ENCODE measurements at regions not wholly inside any gene's neighbourhood (a gene's known extent, or its start where the extent isn't known, plus 50 kb on each side); places are given as distances from the start of the nearest gene placed in this dataset.

GRCh38 chr2:34368304-34368703, 769.2 kb upstream of the FAM98A start:
- Histone ChIP-seq H3K36me3 (ENCODE audit: insufficient read depth, low read length) (no peaks in the 10 kb centered on the region), H3K27ac (ENCODE audit: low read depth, low read length) (no peak overlapping the region), H3K27me3 (ENCODE audit: insufficient read depth, low read length) (no peaks in the 10 kb centered on the region), H3K4me3 (ENCODE audit: low read length in 2 of 2) (no peak overlapping the region), H3K4me1 (ENCODE audit: insufficient read depth, low read length) (no peaks in the 10 kb centered on the region), H3K9me3 (ENCODE audit: control insufficient read depth in 1 of 2, low read length in 2 of 2) (no peaks in the 10 kb centered on the region)
- ChIA-PET CTCF (ENCODE audit: partially characterized antibody) (no interaction called here), POLR2A (ENCODE audit: partially characterized antibody) (no interaction called here)
- peaks cover 0 to 6% (median 2%) of the 10 kb centered on the region in 8 donors for H3K9me3 Mint-ChIP-seq
- no peak overlapping the region for H3K27ac Mint-ChIP-seq
- no peaks in the 10 kb centered on the region for H3K27me3 Mint-ChIP-seq
- no peaks in the 10 kb centered on the region for H3K36me3 Mint-ChIP-seq
- intact Hi-C loops (cut with micrococcal nuclease) = no loop called here
- H3K4me3 Mint-ChIP-seq = no peak overlapping the region
- H3K4me1 Mint-ChIP-seq = no peaks in the 10 kb centered on the region
- no peak for DNase-seq

- Histone ChIP-seq H3K4me3 (ENCODE audit: low read length in 2 of 2) (no peak overlapping the region), H3K9me3 (ENCODE audit: control insufficient read depth in 1 of 2, low read length in 2 of 2) (no peaks in the 10 kb centered on the region), H3K27me3 (ENCODE audit: insufficient read depth, low read length) (no peaks in the 10 kb centered on the region), H3K36me3 (ENCODE audit: insufficient read depth, low read length) (no peaks in the 10 kb centered on the region), H3K27ac (ENCODE audit: low read depth, low read length) (no peak overlapping the region), H3K4me1 (ENCODE audit: insufficient read depth, low read length) (no peaks in the 10 kb centered on the region)
- ChIA-PET CTCF (ENCODE audit: partially characterized antibody) (no interaction called here), POLR2A (ENCODE audit: partially characterized antibody) (no interaction called here)
- DNase-seq = no peak
- intact Hi-C loops (cut with micrococcal nuclease) = no loop called here
- H3K4me3 Mint-ChIP-seq = no peak overlapping the region
- no peak overlapping the region for H3K27ac Mint-ChIP-seq
- H3K36me3 Mint-ChIP-seq = no peaks in the 10 kb centered on the region
- peaks cover 0 to 6% (median under 1%) of the 10 kb centered on the region in 8 donors for H3K9me3 Mint-ChIP-seq
- H3K27me3 Mint-ChIP-seq = no peaks in the 10 kb centered on the region
- H3K4me1 Mint-ChIP-seq = no peaks in the 10 kb centered on the region
Observed at GRCh38 chr2:34365932-34366331, 766.8 kb upstream of the FAM98A start.

GRCh38 chr2:34365512-34365911, 766.4 kb upstream of the FAM98A start:
- intact Hi-C loops (cut with micrococcal nuclease) = no loop called here
- H3K9me3 Mint-ChIP-seq = peaks cover 0 to 6% (median under 1%) of the 10 kb centered on the region in 8 donors

GRCh38 chr2:34353509-34354113, 754.5 kb upstream of the FAM98A start:
- DNase-seq = no peak
- Histone ChIP-seq H3K27me3 (ENCODE audit: insufficient read depth, low read length) (no peaks in the 10 kb centered on the region), H3K4me1 (ENCODE audit: insufficient read depth, low read length) (no peaks in the 10 kb centered on the region), H3K36me3 (ENCODE audit: insufficient read depth, low read length) (no peaks in the 10 kb centered on the region), H3K9me3 (ENCODE audit: control insufficient read depth in 1 of 2, low read length in 2 of 2) (no peaks in the 10 kb centered on the region), H3K4me3 (ENCODE audit: low read length in 2 of 2) (no peak overlapping the region), H3K27ac (ENCODE audit: low read depth, low read length) (no peak overlapping the region)
- H3K4me3 Mint-ChIP-seq = no peak overlapping the region
- H3K27ac Mint-ChIP-seq = no peak overlapping the region
- H3K9me3 Mint-ChIP-seq = peaks cover 0 to 6% (median 2%) of the 10 kb centered on the region in 8 donors
- H3K27me3 Mint-ChIP-seq = no peaks in the 10 kb centered on the region
- H3K4me1 Mint-ChIP-seq = no peaks in the 10 kb centered on the region
- intact Hi-C loops (cut with micrococcal nuclease) = no loop called here
- ChIA-PET POLR2A (ENCODE audit: partially characterized antibody) (no interaction called here), CTCF (ENCODE audit: partially characterized antibody) (no interaction called here)
- no peaks in the 10 kb centered on the region for H3K36me3 Mint-ChIP-seq

More at GRCh38 chr2:34365512-34365911, 766.4 kb upstream of the FAM98A start:
- no peak for DNase-seq
- Histone ChIP-seq H3K27ac (ENCODE audit: low read depth, low read length) (no peak overlapping the region), H3K4me1 (ENCODE audit: insufficient read depth, low read length) (no peaks in the 10 kb centered on the region), H3K36me3 (ENCODE audit: insufficient read depth, low read length) (no peaks in the 10 kb centered on the region), H3K4me3 (ENCODE audit: low read length in 2 of 2) (no peak overlapping the region), H3K9me3 (ENCODE audit: control insufficient read depth in 1 of 2, low read length in 2 of 2) (no peaks in the 10 kb centered on the region), H3K27me3 (ENCODE audit: insufficient read depth, low read length) (no peaks in the 10 kb centered on the region)
- Mint-ChIP-seq H3K27me3 (no peaks in the 10 kb centered on the region), H3K36me3 (no peaks in the 10 kb centered on the region), H3K27ac (no peak overlapping the region), H3K4me3 (no peak overlapping the region), H3K4me1 (no peaks in the 10 kb centered on the region)
- ChIA-PET POLR2A (ENCODE audit: partially characterized antibody) (no interaction called here), CTCF (ENCODE audit: partially characterized antibody) (interaction anchor here (0.9 kb wide), 1 partner anchor 13 kb away, joined by 3 read pairs; no protein-coding TSS in a partner anchor)

- H3K4me3 Mint-ChIP-seq = no peak overlapping the region
- H3K27me3 Mint-ChIP-seq = no peaks in the 10 kb centered on the region
- no peak for DNase-seq
- H3K4me3 ChIP-seq (ENCODE audit: low read length in 2 of 2) = no peak overlapping the region
- H3K9me3 ChIP-seq (ENCODE audit: control insufficient read depth in 1 of 2, low read length in 2 of 2) = no peaks in the 10 kb centered on the region
- no peaks in the 10 kb centered on the region for H3K4me1 Mint-ChIP-seq
- H3K27me3 ChIP-seq (ENCODE audit: insufficient read depth, low read length) = no peaks in the 10 kb centered on the region
- no peaks in the 10 kb centered on the region for H3K36me3 ChIP-seq (ENCODE audit: insufficient read depth, low read length)
- POLR2A ChIA-PET (ENCODE audit: partially characterized antibody) = no interaction called here
- H3K36me3 Mint-ChIP-seq = no peaks in the 10 kb centered on the region
- H3K27ac Mint-ChIP-seq = no peak overlapping the region
- CTCF ChIA-PET (ENCODE audit: partially characterized antibody) = no interaction called here
- intact Hi-C loops (cut with micrococcal nuclease) = no loop called here
- H3K27ac ChIP-seq (ENCODE audit: low read depth, low read length) = no peak overlapping the region
- peaks cover 0 to 6% (median under 1%) of the 10 kb centered on the region in 8 donors for H3K9me3 Mint-ChIP-seq
- H3K4me1 ChIP-seq (ENCODE audit: insufficient read depth, low read length) = no peaks in the 10 kb centered on the region
Observed at GRCh38 chr2:34349527-34349926, 750.4 kb upstream of the FAM98A start.

GRCh38 chr2:34345030-34345429, 745.9 kb upstream of the FAM98A start:
- H3K4me3 Mint-ChIP-seq = no peak overlapping the region
- no peak overlapping the region for H3K27ac Mint-ChIP-seq
- no peak overlapping the region for H3K4me3 ChIP-seq (ENCODE audit: low read length in 2 of 2)
- no peaks in the 10 kb centered on the region for H3K27me3 ChIP-seq (ENCODE audit: insufficient read depth, low read length)
- no peaks in the 10 kb centered on the region for H3K27me3 Mint-ChIP-seq
- no peak for DNase-seq
- peaks cover 0 to 4% (median under 1%) of the 10 kb centered on the region in 8 donors for H3K9me3 Mint-ChIP-seq
- ChIA-PET POLR2A (ENCODE audit: partially characterized antibody) (no interaction called here), CTCF (ENCODE audit: partially characterized antibody) (no interaction called here)
- H3K4me1 Mint-ChIP-seq = no peaks in the 10 kb centered on the region
- H3K36me3 ChIP-seq (ENCODE audit: insufficient read depth, low read length) = no peaks in the 10 kb centered on the region
- no peak overlapping the region for H3K27ac ChIP-seq (ENCODE audit: low read depth, low read length)
- intact Hi-C loops (cut with micrococcal nuclease) = no loop called here
- no peaks in the 10 kb centered on the region for H3K4me1 ChIP-seq (ENCODE audit: insufficient read depth, low read length)
- no peaks in the 10 kb centered on the region for H3K9me3 ChIP-seq (ENCODE audit: control insufficient read depth in 1 of 2, low read length in 2 of 2)
- no peaks in the 10 kb centered on the region for H3K36me3 Mint-ChIP-seq

GRCh38 chr2:34340307-34340706, 741.2 kb upstream of the FAM98A start:
- DNase-seq = no peak
- intact Hi-C loops (cut with micrococcal nuclease) = no loop called here
- ChIA-PET CTCF (ENCODE audit: partially characterized antibody) (no interaction called here), POLR2A (ENCODE audit: partially characterized antibody) (no interaction called here)
- no peak overlapping the region for H3K4me3 Mint-ChIP-seq
- no peaks in the 10 kb centered on the region for H3K27me3 Mint-ChIP-seq
- no peak overlapping the region for H3K4me3 ChIP-seq (ENCODE audit: low read length in 2 of 2)
- H3K36me3 ChIP-seq (ENCODE audit: insufficient read depth, low read length) = no peaks in the 10 kb centered on the region
- H3K4me1 Mint-ChIP-seq = no peaks in the 10 kb centered on the region
- no peaks in the 10 kb centered on the region for H3K4me1 ChIP-seq (ENCODE audit: insufficient read depth, low read length)
- H3K9me3 ChIP-seq (ENCODE audit: control insufficient read depth in 1 of 2, low read length in 2 of 2) = no peaks in the 10 kb centered on the region
- no peak overlapping the region for H3K27ac Mint-ChIP-seq
- H3K36me3 Mint-ChIP-seq = no peaks in the 10 kb centered on the region
- H3K9me3 Mint-ChIP-seq = peaks cover 0 to 5% (median under 1%) of the 10 kb centered on the region in 8 donors
- no peaks in the 10 kb centered on the region for H3K27me3 ChIP-seq (ENCODE audit: insufficient read depth, low read length)
- H3K27ac ChIP-seq (ENCODE audit: low read depth, low read length) = no peak overlapping the region

- Mint-ChIP-seq H3K4me1 (no peaks in the 10 kb centered on the region), H3K4me3 (no peak overlapping the region), H3K36me3 (no peaks in the 10 kb centered on the region), H3K9me3 (peaks cover 0 to 5% (median 2%) of the 10 kb centered on the region in 8 donors), H3K27ac (no peak overlapping the region), H3K27me3 (no peaks in the 10 kb centered on the region)
- no peak for DNase-seq
- H3K36me3 ChIP-seq (ENCODE audit: insufficient read depth, low read length) = no peaks in the 10 kb centered on the region
- H3K27me3 ChIP-seq (ENCODE audit: insufficient read depth, low read length) = no peaks in the 10 kb centered on the region
- CTCF ChIA-PET (ENCODE audit: partially characterized antibody) = no interaction called here
- H3K27ac ChIP-seq (ENCODE audit: low read depth, low read length) = no peak overlapping the region
- intact Hi-C loops (cut with micrococcal nuclease) = no loop called here
- H3K9me3 ChIP-seq (ENCODE audit: control insufficient read depth in 1 of 2, low read length in 2 of 2) = no peaks in the 10 kb centered on the region
- H3K4me3 ChIP-seq (ENCODE audit: low read length in 2 of 2) = no peak overlapping the region
- POLR2A ChIA-PET (ENCODE audit: partially characterized antibody) = no interaction called here
- H3K4me1 ChIP-seq (ENCODE audit: insufficient read depth, low read length) = no peaks in the 10 kb centered on the region
Observed at GRCh38 chr2:34337735-34338134, 738.6 kb upstream of the FAM98A start.

Data from CD4-positive, alpha-beta memory T cell (primary cell).